GM12874 (cell line): ENCODE measurements at regions not wholly inside any gene's neighbourhood (a gene's known extent, or its start where the extent isn't known, plus 50 kb on each side); places are given as distances from the start of the nearest gene placed in this dataset.

Experiments used
- CTCF ChIP-seq: IDR thresholded peaks from 2 replicates; pipeline ENCODE4 v1.5.1; 2011; ENCODE audit warnings: low read depth, mild to moderate bottlenecking, control low read depth, low read length, moderate library complexity; ENCODE audit not compliant: insufficient read depth

DNA sequence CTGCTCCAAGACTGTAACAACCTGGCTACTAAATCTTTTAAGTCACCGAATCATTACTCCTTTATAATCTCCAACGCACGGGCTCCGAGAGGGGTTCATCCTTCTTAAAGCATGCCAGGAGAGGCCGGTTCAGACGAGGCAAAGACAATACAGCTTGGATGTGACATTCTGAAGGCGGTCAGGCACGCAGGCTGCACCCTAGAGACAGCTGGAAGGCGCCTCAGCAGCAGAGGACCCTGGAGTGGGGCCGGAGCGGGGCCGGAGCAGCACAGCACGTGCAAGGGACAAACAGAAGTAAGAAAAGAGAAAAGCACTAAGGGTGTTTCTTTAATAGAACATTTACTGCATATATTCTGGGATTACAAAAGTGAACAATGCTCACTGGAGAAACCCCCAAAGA is 97.8 kb upstream of the PPP2R2D start:
- no peak for TF ChIP-seq CTCF

- TF ChIP-seq CTCF, result no peak
Measured at GRCh38 chr10:131803860-131804425, 96.9 kb upstream of the PPP2R2D start.

DNA sequence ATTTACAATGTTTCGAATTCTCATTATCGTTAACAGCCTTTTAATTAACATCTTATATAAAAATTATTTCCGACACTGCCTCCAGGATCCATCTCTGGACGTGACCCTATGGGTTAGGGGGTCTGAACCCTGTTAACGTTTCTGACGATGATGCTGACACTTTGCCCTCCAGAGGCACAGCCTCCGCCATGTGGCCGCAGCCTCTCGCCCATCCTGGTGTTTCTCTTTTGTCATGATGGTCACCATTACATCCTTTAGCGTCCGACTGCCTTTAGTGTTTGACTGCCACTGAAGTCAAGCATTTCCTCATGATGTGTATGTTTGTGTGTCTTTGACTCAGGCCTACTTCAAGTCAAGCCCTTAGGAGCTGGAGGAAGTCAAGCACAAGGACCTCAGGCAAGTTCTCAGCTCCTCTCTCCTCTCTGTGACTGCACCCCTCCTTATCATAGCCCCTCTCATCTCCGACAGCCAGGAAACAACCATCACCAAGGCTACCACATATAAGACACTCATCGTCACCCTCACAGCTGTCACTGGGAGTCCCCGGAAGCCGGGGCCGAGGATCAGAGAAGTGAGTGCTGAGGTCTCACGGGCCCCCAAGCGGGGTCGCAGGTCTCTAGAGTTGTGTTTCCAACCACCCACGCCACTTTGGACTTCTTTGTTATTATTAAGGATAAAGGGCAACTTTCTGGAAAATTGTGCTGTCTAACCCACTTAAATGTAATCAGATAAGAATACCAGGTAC is 96.1 kb upstream of the PPP2R2D start:
- no peak for TF ChIP-seq CTCF

GRCh38 chr10:131805696-131806095 is 95.1 kb upstream of the PPP2R2D start:
- TF ChIP-seq CTCF, result no peak

DNA sequence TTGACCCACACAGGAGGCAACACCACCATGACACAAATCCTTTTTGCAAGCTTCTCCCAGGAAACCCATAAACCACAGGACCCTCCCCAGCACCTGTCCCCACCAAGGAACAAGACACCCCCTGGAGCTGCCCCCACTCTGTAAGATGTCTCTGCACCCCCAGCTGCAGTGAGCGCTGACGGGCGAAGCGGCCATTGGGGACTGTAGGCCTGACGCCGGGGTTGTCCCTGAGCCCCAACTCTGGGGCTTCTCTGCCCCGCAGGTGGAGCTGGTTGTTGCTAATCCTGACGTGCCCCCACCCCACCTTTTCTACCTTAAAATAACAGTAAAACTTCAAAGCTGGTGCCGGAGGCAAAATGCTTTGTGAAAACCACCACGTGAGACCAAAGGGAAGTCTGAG is 94.7 kb upstream of the PPP2R2D start:
- no peak for TF ChIP-seq CTCF

DNA sequence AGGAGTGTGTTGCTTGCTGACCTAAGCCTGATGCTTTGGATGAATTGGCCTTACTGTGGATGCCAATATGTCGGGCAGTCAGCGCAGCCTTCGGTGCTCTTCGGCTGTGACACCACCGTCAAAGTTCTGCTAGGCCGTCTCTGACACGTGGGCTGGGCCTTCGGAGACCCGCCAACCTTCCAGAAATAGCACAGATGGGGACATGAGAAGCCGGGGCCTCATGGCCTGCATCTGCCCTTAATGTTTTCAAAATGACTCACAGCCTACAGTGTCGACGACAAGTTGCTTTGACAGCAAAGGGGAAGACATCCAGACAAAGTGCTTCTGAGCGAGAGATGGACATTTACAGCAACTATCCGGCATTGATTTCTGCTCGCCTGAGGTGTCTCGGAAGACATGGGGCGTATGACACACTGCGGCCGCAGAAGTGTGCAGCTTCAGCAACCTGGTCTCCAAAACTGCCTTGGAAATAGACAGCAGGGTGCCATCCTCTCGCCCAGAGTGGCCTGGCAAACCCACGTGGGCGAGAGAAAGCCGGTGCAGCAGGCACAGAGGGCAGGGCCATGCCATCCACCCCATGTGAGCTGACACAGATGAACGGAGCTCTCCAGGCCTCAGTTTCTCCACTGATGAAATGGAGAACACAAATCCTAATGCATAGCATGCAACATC is 94.0 kb upstream of the PPP2R2D start:
- no peak for TF ChIP-seq CTCF

DNA sequence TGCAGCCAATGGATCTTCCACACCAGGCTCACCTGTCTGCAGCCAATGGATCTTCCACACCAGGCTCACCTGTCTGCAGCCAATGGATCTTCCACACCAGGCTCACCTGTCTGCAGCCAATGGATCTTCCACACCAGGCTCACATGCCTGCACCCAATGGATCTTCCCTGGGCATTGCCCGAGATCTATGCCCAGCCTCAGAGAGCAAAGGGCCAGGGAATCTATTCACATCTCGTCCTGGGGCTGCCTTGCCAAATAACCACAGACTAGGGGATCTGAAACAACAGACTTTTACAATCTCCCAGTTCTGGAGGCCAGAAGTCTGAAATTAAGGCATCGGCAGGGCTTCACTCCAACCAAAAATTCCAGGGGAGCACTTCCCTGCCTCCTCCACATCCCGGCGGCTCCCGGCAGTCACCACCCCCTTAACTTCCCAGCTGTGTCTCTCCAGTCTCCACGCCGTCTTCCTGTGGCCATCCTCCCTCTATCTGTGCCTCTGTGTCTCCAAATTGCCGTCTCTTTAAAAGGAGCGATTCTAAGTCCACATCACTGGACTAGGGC is 92.4 kb upstream of the PPP2R2D start:
- TF ChIP-seq CTCF, result no peak
